Erythroblast (primary cell): ENCODE measurements at regions not wholly inside any gene's neighbourhood (a gene's known extent, or its start where the extent isn't known, plus 50 kb on each side); places are given as distances from the start of the nearest gene placed in this dataset.

Source experiments
- DNase-seq, 2 experiments: peaks; one replicate each; lab custom pipeline; 2025; lab: John Stamatoyannopoulos, UW
- GATA1 ChIP-seq: IDR thresholded peaks from 2 replicates; pipeline ENCODE4 v1.6.1; 2011; ENCODE audit warnings: low read depth, mild to moderate bottlenecking, control low read depth, low read length, moderate library complexity
- POLR2A ChIP-seq: IDR thresholded peaks from 2 replicates; pipeline ENCODE4 v1.6.1; 2011; ENCODE audit warnings: mild to moderate bottlenecking, low read length

GRCh38 chrX:39582091-39582490, 515.7 kb downstream of the BCOR start:
- TF ChIP-seq POLR2A = no peak
- no peak for TF ChIP-seq GATA1
- DNase-seq = no peak

- TF ChIP-seq GATA1 (no peak), POLR2A (no peak)
- no peak for DNase-seq
Observed at GRCh38 chrX:39582976-39583375, 514.8 kb downstream of the BCOR start.

- no peak for TF ChIP-seq POLR2A
- TF ChIP-seq GATA1 = no peak
- no peak for DNase-seq
Observed at GRCh38 chrX:39585808-39586207, 511.9 kb downstream of the BCOR start.

- DNase-seq = no peak
- TF ChIP-seq GATA1 (no peak), POLR2A (no peak)
Observed at GRCh38 chrX:39586359-39586758, 511.4 kb downstream of the BCOR start.

- no peak for TF ChIP-seq POLR2A
- DNase-seq = no peak
Observed at GRCh38 chrX:39591099-39591498, 506.7 kb downstream of the BCOR start.

GRCh38 chrX:39592776-39593175, 505.0 kb downstream of the BCOR start:
- DNase-seq = no peak
- TF ChIP-seq POLR2A (no peak), GATA1 (no peak)

- no peak for TF ChIP-seq POLR2A
- TF ChIP-seq GATA1 = no peak
- DNase-seq = no peak
Observed at GRCh38 chrX:39595977-39596376, 501.8 kb downstream of the BCOR start.

- TF ChIP-seq POLR2A (no peak), GATA1 (no peak)
Observed at GRCh38 chrX:39596437-39596836, 501.3 kb downstream of the BCOR start.

GRCh38 chrX:39599339-39599738, 498.4 kb downstream of the BCOR start:
- DNase-seq = no peak
- TF ChIP-seq GATA1 (no peak), POLR2A (no peak)

More at GRCh38 chrX:39596437-39596836, 501.3 kb downstream of the BCOR start:
- DNase-seq = no peak

GRCh38 chrX:39600222-39600621, 497.5 kb downstream of the BCOR start:
- DNase-seq = no peak

GRCh38 chrX:39601231-39602177, 496.3 kb downstream of the BCOR start:
- DNase-seq = no peak
- no peak for TF ChIP-seq POLR2A

More at GRCh38 chrX:39600222-39600621, 497.5 kb downstream of the BCOR start:
- TF ChIP-seq GATA1 = no peak
- TF ChIP-seq POLR2A = no peak

- no peak for DNase-seq
- TF ChIP-seq GATA1 (no peak), POLR2A (no peak)
Observed at GRCh38 chrX:39602195-39602594, 495.6 kb downstream of the BCOR start.

GRCh38 chrX:39603230-39603629, 494.5 kb downstream of the BCOR start:
- TF ChIP-seq POLR2A (no peak), GATA1 (no peak)
- DNase-seq = no peak

GRCh38 chrX:39605183-39605582, 492.6 kb downstream of the BCOR start:
- no peak for DNase-seq
- no peak for TF ChIP-seq POLR2A
- no peak for TF ChIP-seq GATA1

GRCh38 chrX:39605866-39606265, 491.9 kb downstream of the BCOR start:
- TF ChIP-seq POLR2A (no peak), GATA1 (no peak)
- DNase-seq = no peak

GRCh38 chrX:39609941-39610340, 487.8 kb downstream of the BCOR start:
- TF ChIP-seq POLR2A = no peak
- TF ChIP-seq GATA1 = no peak
- no peak for DNase-seq

- no peak for DNase-seq
- TF ChIP-seq GATA1 (no peak), POLR2A (no peak)
Observed at GRCh38 chrX:39611468-39611867, 486.3 kb downstream of the BCOR start.
